Transverse colon (tissue), 4 donors: ENCODE measurements at regions not wholly inside any gene's neighbourhood (a gene's known extent, or its start where the extent isn't known, plus 50 kb on each side); places are given as distances from the start of the nearest gene placed in this dataset.

Experiments used
- DNase-seq: peaks from one replicate; pipeline ENCODE4 v3.0.0-alpha.2; 2019
- H3K27ac ChIP-seq, 4 donors: fragments of 200-600 bp; sonication (generic); 2 replicates each; pipeline ENCODE4 v1.5.1; 2016 to 2018; ENCODE audit warnings: inconsistent platforms in 4 of 4
- H3K27me3 ChIP-seq: fragments of 200-600 bp; sonication (generic); 2 replicates; pipeline ENCODE4 v1.5.1; 2017; ENCODE audit warnings: inconsistent platforms
- H3K36me3 ChIP-seq, 4 donors: fragments of 200-600 bp; sonication (generic); 2 replicates each; pipeline ENCODE4 v1.5.1; 2017 to 2019; ENCODE audit warnings: inconsistent platforms in 4 of 4
- H3K4me1 ChIP-seq, 4 donors: fragments of 200-600 bp; sonication (generic); 2 replicates each; pipeline ENCODE4 v1.5.1; 2017 to 2020; ENCODE audit warnings: inconsistent platforms in 4 of 4
- H3K4me3 ChIP-seq, 4 donors: fragments of 200-600 bp; sonication (generic); 1 replicate in 1 of 4; 2 replicates in 3 of 4; pipeline versions ENCODE4 v1.5.1 to v1.6.1; 2017 to 2019; ENCODE audit warnings: inconsistent platforms in 4 of 4
- H3K9me3 ChIP-seq, 2 donors: fragments of 200-600 bp; sonication (generic); 2 replicates each; pipeline ENCODE4 v1.5.1; 2017 to 2019; ENCODE audit warnings: inconsistent platforms in 2 of 2
- CTCF ChIP-seq, 5 experiments: fragments of 200-600 bp in 3 of 5; fragments of 450-650 bp in 2 of 5; sonication (generic) in 3 of 5; IDR thresholded peaks; 1 replicate in 2 of 5; 2 replicates in 3 of 5; pipeline ENCODE4 v1.5.1; 2016 to 2017; ENCODE audit warnings: antibody characterized with exemption in 5 of 5, inconsistent platforms in 3 of 5, mild to moderate bottlenecking in 2 of 5, moderate library complexity in 1 of 5
- EP300 ChIP-seq: sonication (generic); formaldehyde crosslinking; IDR thresholded peaks from one replicate; pipeline ENCODE4 v1.6.1; 2017; ENCODE audit warnings: antibody characterized with exemption, low read depth
- POLR2A ChIP-seq: fragments of 450-650 bp; IDR thresholded peaks from one replicate; pipeline ENCODE4 v1.6.1; 2016; ENCODE audit warnings: antibody characterized with exemption, mild to moderate bottlenecking, moderate library complexity
- POLR2AphosphoS5 ChIP-seq, 3 donors: sonication (generic); formaldehyde crosslinking; IDR thresholded peaks; one replicate each; pipeline ENCODE4 v1.6.1; 2016; ENCODE audit warnings: antibody characterized with exemption in 3 of 3
- WGBS, 2 donors: methylation state at CpG; one replicate each; pipeline ENCODE4 v1.1.5; 2018; ENCODE audit warnings: low coverage in 1 of 2; 5-methylcytosine and 5-hydroxymethylcytosine counted together
- in situ Hi-C, 4 donors: fragments of 200-750 bp; cut with MboI; loops; one replicate each; pipeline versions ENCODE4 v1.15.0 to v1.15.1; 2017; ENCODE audit warnings: low sequenced_read_pairs in 3 of 4, low pct_ligation_motif_present in 1 of 4, low pct_unique_long_range_greater_than_20kb in 1 of 4
- intact Hi-C: fragments of 100-400 bp; cut with DNase I; formaldehyde crosslinking; loops from one replicate; pipeline ENCODE4 v1.15.1; 2023; ENCODE audit warnings: low total_unique reads

DNA sequence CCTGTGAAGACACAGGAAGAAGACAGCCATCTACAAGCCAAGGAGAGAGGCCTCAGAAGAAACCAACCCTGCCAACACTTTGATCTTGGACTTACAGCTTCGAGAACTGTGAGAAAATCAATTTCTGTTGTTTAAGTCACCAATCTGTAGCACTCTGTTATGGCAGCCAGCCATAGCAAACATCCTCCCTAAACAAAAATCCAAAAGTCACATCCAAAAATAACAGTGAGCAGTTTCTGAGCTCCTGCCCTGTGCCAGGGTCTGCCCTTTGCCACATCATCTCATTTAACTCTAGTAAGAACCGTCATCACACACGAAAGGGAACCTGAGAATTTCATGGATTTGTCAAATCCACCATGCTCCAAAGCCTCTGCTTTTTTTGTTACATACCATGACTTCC, 118.8 kb downstream of the TRIM36 start:
- TF ChIP-seq EP300, result no peak
- no peak for TF ChIP-seq CTCF (IDR thresholded peaks at IDR 0.05)
- no peak for TF ChIP-seq POLR2AphosphoS5 (IDR thresholded peaks at IDR 0.05)
- no peak for TF ChIP-seq POLR2A
- WGBS, 2 donors, result 22 to 65% methylated on average over 3 of the region's 3 CpGs
- no peaks in the 10 kb centered on the region for H3K9me3 ChIP-seq
- no peaks in the 10 kb centered on the region for H3K4me1 ChIP-seq
- intact Hi-C loops (no loop called here), in situ Hi-C loops (no loop called here)
- H3K4me3 ChIP-seq, result no peak overlapping the region
- no peaks in the 10 kb centered on the region for H3K36me3 ChIP-seq
- no peak overlapping the region for H3K27ac ChIP-seq
- no peak for DNase-seq
- no peaks in the 10 kb centered on the region for H3K27me3 ChIP-seq

DNA sequence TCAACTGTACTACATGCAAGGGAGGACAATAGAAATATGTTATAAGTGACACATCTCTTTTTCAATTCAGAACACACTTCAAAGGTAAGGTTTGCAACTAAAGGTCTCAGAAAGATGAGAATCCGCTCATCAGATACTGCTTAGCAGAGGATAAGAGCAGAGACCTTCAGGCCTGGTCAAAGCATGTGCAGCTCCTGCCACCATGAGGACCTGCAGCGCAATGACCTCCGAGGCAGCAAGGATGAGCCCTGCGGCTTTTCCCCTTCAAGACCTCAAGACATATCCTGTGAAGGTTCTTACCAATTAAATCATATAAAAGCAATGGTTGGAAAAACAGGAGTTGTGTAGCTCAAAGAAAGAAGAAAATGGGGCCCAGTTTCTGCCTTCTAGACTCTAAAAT, 135.8 kb downstream of the TRIM36 start:
- intact Hi-C loops (no loop called here), in situ Hi-C loops (no loop called here)
- no peak for TF ChIP-seq POLR2AphosphoS5 (IDR thresholded peaks at IDR 0.05)
- no peak for TF ChIP-seq CTCF (IDR thresholded peaks at IDR 0.05)
- TF ChIP-seq EP300, result no peak
- TF ChIP-seq POLR2A, result no peak
- Histone ChIP-seq H3K27me3 (no peaks in the 10 kb centered on the region), H3K4me3 (no peak overlapping the region), H3K9me3 (peaks cover 0 to 5% of the 10 kb centered on the region in 2 donors), H3K27ac (no peak overlapping the region), H3K4me1 (no peaks in the 10 kb centered on the region), H3K36me3 (no peaks in the 10 kb centered on the region)
- WGBS, 2 donors, result 55 to 67% methylated on average over 4 of the region's 4 CpGs
- no peak for DNase-seq

- intact Hi-C loops, result no loop called here
- TF ChIP-seq POLR2A (no peak), POLR2AphosphoS5 (IDR thresholded peaks at IDR 0.05) (no peak), EP300 (no peak), CTCF (IDR thresholded peaks at IDR 0.05) (no peak)
- 43 to 66% methylated on average over 4 of the region's 4 CpGs for WGBS, 2 donors
Observed at GRCh38 chr5:115028557-115028956, 141.2 kb downstream of the TRIM36 start.

GRCh38 chr5:115024922-115025321, 144.8 kb downstream of the TRIM36 start:
- no peak overlapping the region for H3K4me3 ChIP-seq
- H3K4me1 ChIP-seq, result no peaks in the 10 kb centered on the region
- WGBS, 2 donors, result 33 to 71% methylated on average over 1 of the region's 1 CpG
- TF ChIP-seq EP300 (no peak), POLR2A (no peak), POLR2AphosphoS5 (IDR thresholded peaks at IDR 0.05) (no peak), CTCF (IDR thresholded peaks at IDR 0.05) (no peak)
- H3K27ac ChIP-seq, result no peak overlapping the region
- H3K36me3 ChIP-seq, result no peaks in the 10 kb centered on the region
- intact Hi-C loops (no loop called here), in situ Hi-C loops (no loop called here)
- no peaks in the 10 kb centered on the region for H3K27me3 ChIP-seq
- no peak for DNase-seq
- H3K9me3 ChIP-seq, result no peaks in the 10 kb centered on the region

More at GRCh38 chr5:115028557-115028956, 141.2 kb downstream of the TRIM36 start:
- in situ Hi-C loops, result no loop called here
- Histone ChIP-seq H3K4me1 (no peaks in the 10 kb centered on the region), H3K9me3 (no peaks in the 10 kb centered on the region), H3K27me3 (no peaks in the 10 kb centered on the region), H3K4me3 (no peak overlapping the region), H3K36me3 (no peaks in the 10 kb centered on the region), H3K27ac (no peak overlapping the region)
- no peak for DNase-seq
